GM12878 (cell line): ENCODE measurements at regions not wholly inside any gene's neighbourhood (a gene's known extent, or its start where the extent isn't known, plus 50 kb on each side); places are given as distances from the start of the nearest gene placed in this dataset.

ENCODE experiments used
- ATAC-seq: fragments of 200-7000 bp; cut with Tn5 transposase; 3 replicates; pipeline ENCODE4 v1.9.1; 2020; ENCODE audit warnings: mild to moderate bottlenecking, moderate library complexity
- BruUV-seq: library from RNA; stranded (reverse); fragments of 400-500 nt; replicated peaks from 2 replicates; lab custom pipeline; 2021; lab: Mats Ljungman, UMichigan
- CTCF ChIA-PET: fragments of 300-600 bp; sonication (Branson Sonifier 250); formaldehyde crosslinking; extraction: SDS; loops from one replicate; lab custom pipeline; 2021; ENCODE audit warnings: inconsistent platforms; lab: Yijun Ruan, JAX
- POLR2A ChIA-PET: fragments of 350-600 bp; formaldehyde crosslinking; extraction: SDS; loops from one replicate; lab custom pipeline; 2021; ENCODE audit warnings: inconsistent platforms; lab: Charles Lee
- RAD21 ChIA-PET: fragments of 300-600 bp; sonication (Branson Sonifier 250); formaldehyde crosslinking; loops from one replicate; lab custom pipeline; 2023; ENCODE audit warnings: antibody characterized with exemption; ENCODE audit not compliant: unreplicated experiment; lab: Charles Lee
- SMC1A ChIA-PET: fragments of 300-600 bp; sonication (Branson Sonifier 250); formaldehyde crosslinking; loops from one replicate; lab custom pipeline; 2023; ENCODE audit not compliant: unreplicated experiment, uncharacterized antibody; lab: Charles Lee
- DNase-seq: peaks from one replicate; pipeline ENCODE4 v3.0.0-alpha.2; 2011; ENCODE audit warnings: low read depth, low spot score
- FAIRE-seq: peaks from 3 replicates; lab custom pipeline; 2011; peaks lifted over from hg19 to GRCh38; lab: Jason Lieb, UNC
- H2AFZ ChIP-seq: 2 replicates; pipeline ENCODE4 v1.6.0; 2011; ENCODE audit warnings: low read depth, low read length, control low read depth; ENCODE audit not compliant: control insufficient read depth
- H3K27ac ChIP-seq: 2 replicates; pipeline ENCODE4 v1.5.1; 2011; ENCODE audit warnings: control low read depth; ENCODE audit not compliant: control insufficient read depth, insufficient read depth
- H3K27me3 ChIP-seq, 2 experiments: replicated peaks in 1 of 2; 2 replicates each; pipeline versions ENCODE4 v1.6.0 to v1.6.1; 2011; ENCODE audit warnings: low read length in 1 of 2; ENCODE audit not compliant: control insufficient read depth in 2 of 2, insufficient read depth in 2 of 2
- H3K36me3 ChIP-seq, 2 experiments: 2 replicates each; pipeline ENCODE4 v1.5.1; 2011; ENCODE audit warnings: low read length in 1 of 2; ENCODE audit not compliant: control insufficient read depth in 2 of 2, insufficient read depth in 2 of 2
- H3K4me1 ChIP-seq: 2 replicates; pipeline ENCODE4 v1.6.1; 2011; ENCODE audit warnings: mild to moderate bottlenecking, low read length, moderate library complexity, mixed read lengths; ENCODE audit not compliant: control insufficient read depth, insufficient read depth
- H3K4me2 ChIP-seq: 2 replicates; pipeline ENCODE4 v1.6.0; 2011; ENCODE audit warnings: control low read depth; ENCODE audit not compliant: control insufficient read depth, insufficient read depth
- H3K4me3 ChIP-seq: fragments of 200-600 bp; sonication (generic); 2 replicates; pipeline ENCODE4 v1.5.1; 2016
- H3K79me2 ChIP-seq: 2 replicates; pipeline ENCODE4 v1.6.0; 2011; ENCODE audit warnings: low read length; ENCODE audit not compliant: control insufficient read depth, insufficient read depth
- H3K9ac ChIP-seq: 2 replicates; pipeline ENCODE4 v1.8.0; 2011; ENCODE audit warnings: low read length, control low read depth, mixed read lengths; ENCODE audit not compliant: control insufficient read depth, insufficient read depth
- H3K9me3 ChIP-seq: replicated peaks from 3 replicates; pipeline ENCODE4 v1.5.1; 2011; ENCODE audit warnings: mild to moderate bottlenecking, low read length; ENCODE audit not compliant: control insufficient read depth, insufficient read depth
- H4K20me1 ChIP-seq: 2 replicates; pipeline ENCODE4 v1.6.0; 2011; ENCODE audit not compliant: control insufficient read depth, insufficient read depth
- BHLHE40 ChIP-seq, 2 experiments: fragments of 450-650 bp in 1 of 2; IDR thresholded peaks; 2 replicates each; pipeline ENCODE4 v1.6.1; 2011 to 2017; ENCODE audit warnings: low read depth in 2 of 2, borderline replicate concordance in 1 of 2, improper control_type of control experiment in 1 of 2, low read length in 1 of 2, mild to moderate bottlenecking in 1 of 2
- ELK1 ChIP-seq: IDR thresholded peaks from 2 replicates; pipeline ENCODE4 v1.6.1; 2012; ENCODE audit warnings: low read depth, low read length, improper control_type of control experiment
- HDAC6 ChIP-seq: fragments of 200-600 bp; sonication (generic); IDR thresholded peaks from one replicate; pipeline ENCODE4 v1.8.0; 2017; ENCODE audit warnings: antibody characterized with exemption; ENCODE audit not compliant: unreplicated experiment
- LARP7 ChIP-seq: fragments of 450-650 bp; IDR thresholded peaks from 2 replicates; pipeline ENCODE4 v1.6.1; 2017; ENCODE audit warnings: mild to moderate bottlenecking
- MEF2B ChIP-seq: fragments of 450-650 bp; IDR thresholded peaks from 2 replicates; pipeline ENCODE4 v1.6.1; 2018; ENCODE audit warnings: mild to moderate bottlenecking, moderate library complexity; ENCODE audit not compliant: partially characterized antibody, poor library complexity, severe bottlenecking
- NFYB ChIP-seq: IDR thresholded peaks from 2 replicates; pipeline ENCODE4 v1.6.1; 2011; ENCODE audit warnings: low read depth, mild to moderate bottlenecking, low read length, improper control_type of control experiment, moderate library complexity; ENCODE audit not compliant: insufficient read depth
- PBX3 ChIP-seq: IDR thresholded peaks from 2 replicates; pipeline ENCODE4 v1.6.1; 2011; ENCODE audit warnings: mild to moderate bottlenecking, low read depth, low read length, moderate library complexity; ENCODE audit not compliant: insufficient replicate concordance
- POLR2A ChIP-seq: IDR thresholded peaks from 2 replicates; pipeline ENCODE4 v1.6.1; 2011; ENCODE audit warnings: low read depth, mild to moderate bottlenecking, low read length
- POLR2AphosphoS2 ChIP-seq: IDR thresholded peaks from 2 replicates; pipeline ENCODE4 v1.6.1; 2011; ENCODE audit warnings: low read depth, mild to moderate bottlenecking, low read length, improper control_type of control experiment, moderate library complexity
- SMARCA5 ChIP-seq: fragments of 450-650 bp; IDR thresholded peaks from 2 replicates; pipeline ENCODE4 v1.6.1; 2017; ENCODE audit warnings: mild to moderate bottlenecking
- STAT1 ChIP-seq: fragments of 450-650 bp; conservative IDR thresholded peaks from 2 replicates; pipeline ENCODE4 v1.6.1; 2014; ENCODE audit warnings: antibody characterized with exemption, mild to moderate bottlenecking
- STAT3 ChIP-seq: IDR thresholded peaks from 2 replicates; pipeline ENCODE4 v1.6.1; 2011; ENCODE audit warnings: low read depth, low read length, improper control_type of control experiment
- ZNF24 ChIP-seq: fragments of 450-650 bp; IDR thresholded peaks from 2 replicates; pipeline ENCODE4 v1.6.1; 2017; ENCODE audit warnings: antibody characterized with exemption, mild to moderate bottlenecking
- whole genome bisulfite sequencing: methylation state at CpG from one replicate; pipeline ENCODE4 v1.1.6; 2016; ENCODE audit warnings: low lambda C conversion rate; ENCODE audit not compliant: insufficient replicate concordance, insufficient coverage; ENCODE audit errors: missing lambda C conversion rate; 5-methylcytosine and 5-hydroxymethylcytosine counted together
- in situ Hi-C: fragments of 300-500 bp; cut with MboI; formaldehyde crosslinking; loops from 9 replicates; pipeline ENCODE4 v1.14.3; 2018; ENCODE audit warnings: mixed read lengths
- intact Hi-C: fragments of 100-400 bp; cut with micrococcal nuclease; formaldehyde crosslinking; loops from one replicate; pipeline ENCODE4 v1.14.2; 2022; ENCODE audit not compliant: unreplicated experiment

GRCh38 chr4:188639479-188640100 is 500.3 kb downstream of the TRIML1 start:
- Histone ChIP-seq H3K4me3 (no peak overlapping the region), H3K27ac (no peak overlapping the region), H3K4me2 (no peak overlapping the region), H3K27me3 (no peaks in the 10 kb centered on the region), H3K9ac (no peak overlapping the region), H4K20me1 (no peaks in the 10 kb centered on the region), H3K4me1 (no peaks in the 10 kb centered on the region), H3K79me2 (no peaks in the 10 kb centered on the region), H2AFZ (no peak overlapping the region), H3K36me3 (no peaks in the 10 kb centered on the region), H3K9me3 (no peaks in the 10 kb centered on the region)
- no peak for FAIRE-seq
- no peak for ATAC-seq
- 1% methylated on average over 4 of the region's 4 CpGs for WGBS
- TF ChIP-seq PBX3 (no peak), NFYB (no peak), ZNF24 (no peak), HDAC6 (no peak), SMARCA5 (no peak), POLR2A (no peak), ELK1 (no peak), LARP7 (no peak), BHLHE40 (IDR thresholded peaks at IDR 0.05; ENCODE audit: borderline replicate concordance in 1 of 2, low read depth in 2 of 2, low read length in 1 of 2) (no peak), POLR2AphosphoS2 (no peak), MEF2B (no peak), STAT3 (no peak), STAT1 (no peak)
- ChIA-PET RAD21 (no interaction called here), CTCF (no interaction called here), SMC1A (no interaction called here), POLR2A (no interaction called here)
- intact Hi-C loops (no loop called here), in situ Hi-C loops (no loop called here)
- DNase-seq: no peak
- no TSS peak for BruUV-seq
